Activated B cell treated with CpG ODN at 0.5 μM for 24 hours (primary cell): ENCODE measurements at regions not wholly inside any gene's neighbourhood (a gene's known extent, or its start where the extent isn't known, plus 50 kb on each side); places are given as distances from the start of the nearest gene placed in this dataset.

ENCODE experiments used
- ATAC-seq: fragments of 200-7000 bp; cut with Tn5 transposase; one replicate; pipeline ENCODE4 v1.10.0; 2021; ENCODE audit warnings: low read depth, mild to moderate bottlenecking, moderate library complexity
- CTCF ChIA-PET: fragments of 350-600 bp; sonication (Branson Sonifier 250); formaldehyde crosslinking; loops from one replicate; lab custom pipeline; 2021; ENCODE audit warnings: antibody characterized with exemption; lab: Charles Lee
- POLR2A ChIA-PET: fragments of 350-600 bp; sonication (Branson Sonifier 250); formaldehyde crosslinking; loops from one replicate; lab custom pipeline; 2021; ENCODE audit warnings: antibody characterized with exemption; lab: Charles Lee
- DNase-seq: peaks from one replicate; pipeline ENCODE4 v3.0.0; 2022
- H3K27ac Mint-ChIP-seq: one replicate; pipeline ENCODE4 v1.8.0; 2020; ENCODE audit warnings: mixed read lengths
- H3K27me3 Mint-ChIP-seq: one replicate; pipeline ENCODE4 v1.8.0; 2021; ENCODE audit warnings: mixed read lengths
- H3K36me3 Mint-ChIP-seq: one replicate; pipeline ENCODE4 v1.8.0; 2021; ENCODE audit warnings: low read depth, mixed read lengths
- H3K4me1 Mint-ChIP-seq: one replicate; pipeline ENCODE4 v1.8.0; 2021; ENCODE audit warnings: mixed read lengths
- H3K4me3 Mint-ChIP-seq: one replicate; pipeline ENCODE4 v1.8.0; 2020; ENCODE audit warnings: mild to moderate bottlenecking, mixed read lengths
- H3K9me3 Mint-ChIP-seq: one replicate; pipeline ENCODE4 v1.8.0; 2020; ENCODE audit warnings: mixed read lengths
- CTCF ChIP-seq: fragments of 200-600 bp; IDR thresholded peaks from one replicate; pipeline ENCODE4 v1.8.0; 2022; ENCODE audit warnings: antibody characterized with exemption, mild to moderate bottlenecking
- intact Hi-C: fragments of 100-400 bp; cut with micrococcal nuclease; formaldehyde crosslinking; loops from one replicate; pipeline ENCODE4 v1.15.1; 2024

GRCh38 chr2:137826373-137827372, 137.6 kb upstream of the HNMT start:
- ATAC-seq (no peak), DNase-seq (no peak)
- POLR2A ChIA-PET, result no interaction called here
- no peaks in the 10 kb centered on the region for H3K9me3 Mint-ChIP-seq
- intact Hi-C loops, result no loop called here
- H3K36me3 Mint-ChIP-seq, result no peaks in the 10 kb centered on the region
- no peak overlapping the region for H3K4me3 Mint-ChIP-seq
- TF ChIP-seq CTCF, result no peak
- no peak overlapping the region for H3K27ac Mint-ChIP-seq
- H3K27me3 Mint-ChIP-seq, result peaks cover 2% of the 10 kb centered on the region
- CTCF ChIA-PET, result no interaction called here
- H3K4me1 Mint-ChIP-seq, result no peaks in the 10 kb centered on the region

- Mint-ChIP-seq H3K9me3 (no peaks in the 10 kb centered on the region), H3K4me1 (no peaks in the 10 kb centered on the region), H3K36me3 (no peaks in the 10 kb centered on the region), H3K4me3 (no peak overlapping the region), H3K27me3 (peaks cover 3% of the 10 kb centered on the region), H3K27ac (no peak overlapping the region)
- POLR2A ChIA-PET, result no interaction called here
- CTCF ChIA-PET, result no interaction called here
- TF ChIP-seq CTCF, result no peak
- ATAC-seq (no peak), DNase-seq (no peak)
- intact Hi-C loops, result no loop called here
Observed at GRCh38 chr2:137828624-137829023, 135.6 kb upstream of the HNMT start.

- DNase-seq (no peak), ATAC-seq (no peak)
- intact Hi-C loops, result no loop called here
- TF ChIP-seq CTCF, result no peak
- Mint-ChIP-seq H3K4me1 (no peaks in the 10 kb centered on the region), H3K9me3 (no peaks in the 10 kb centered on the region), H3K27me3 (peaks cover 3% of the 10 kb centered on the region), H3K36me3 (no peaks in the 10 kb centered on the region), H3K27ac (no peak overlapping the region), H3K4me3 (no peak overlapping the region)
- ChIA-PET POLR2A (no interaction called here), CTCF (interaction anchor here (1.3 kb wide), 1 partner anchor 9 kb away, joined by 5 read pairs; no protein-coding TSS in a partner anchor)
Observed at GRCh38 chr2:137829251-137829650, 135.0 kb upstream of the HNMT start.

DNA sequence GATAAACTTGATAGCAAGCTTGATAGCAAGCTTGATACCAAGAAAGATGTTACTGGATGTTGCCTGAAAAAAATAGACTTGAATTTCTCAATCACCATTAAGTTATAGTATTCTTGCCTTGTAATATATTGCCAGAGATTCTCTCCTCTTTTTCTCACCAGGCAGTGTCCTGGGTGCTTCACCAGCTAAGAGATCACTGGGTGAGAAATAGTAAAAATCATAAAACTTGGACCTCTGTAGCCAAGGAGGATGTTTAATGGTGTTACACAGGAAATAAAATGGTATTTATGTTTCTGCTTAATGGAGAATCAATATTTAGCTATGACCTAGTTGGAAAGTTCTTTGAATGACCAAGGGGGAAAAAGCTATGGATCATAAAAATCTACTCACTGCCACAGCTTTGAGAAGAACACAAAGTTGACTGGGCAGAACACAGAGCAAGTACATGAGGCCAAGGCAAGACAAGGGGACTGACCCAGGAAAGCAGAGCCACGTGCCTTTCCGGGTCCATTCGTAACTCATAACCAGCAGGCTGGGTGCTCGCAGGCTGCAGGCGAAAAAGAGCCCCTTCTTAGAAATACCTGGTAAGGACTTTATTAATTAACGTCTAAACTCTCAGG, 129.4 kb upstream of the HNMT start:
- POLR2A ChIA-PET, result no interaction called here
- Mint-ChIP-seq H3K9me3 (no peaks in the 10 kb centered on the region), H3K36me3 (no peaks in the 10 kb centered on the region), H3K27me3 (peaks cover 3% of the 10 kb centered on the region), H3K27ac (no peak overlapping the region), H3K4me3 (no peak overlapping the region), H3K4me1 (no peaks in the 10 kb centered on the region)
- DNase-seq, result no peak
- TF ChIP-seq CTCF, result no peak
- ATAC-seq, result no peak
- CTCF ChIA-PET, result no interaction called here
- intact Hi-C loops, result no loop called here

DNA sequence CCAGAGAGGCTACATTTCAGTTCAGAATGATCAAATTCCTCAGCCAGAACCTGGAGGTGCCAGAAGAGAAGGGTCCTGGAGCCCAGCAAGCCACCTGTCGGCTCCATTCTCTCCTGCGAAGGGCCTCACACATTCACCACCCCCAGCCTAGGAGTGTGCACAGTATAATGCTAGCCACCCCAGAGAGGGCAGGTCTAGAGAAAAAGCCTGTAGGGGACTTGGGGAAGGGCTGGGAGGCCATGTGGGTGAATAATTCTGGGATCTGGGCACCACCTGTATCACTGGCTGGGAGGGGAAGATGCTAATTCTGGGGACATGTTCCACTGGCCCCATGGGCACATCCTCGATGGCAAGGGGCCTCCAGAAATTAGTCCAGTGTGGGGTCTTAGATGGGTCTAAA, 127.6 kb upstream of the HNMT start:
- TF ChIP-seq CTCF, result no peak
- Mint-ChIP-seq H3K9me3 (no peaks in the 10 kb centered on the region), H3K27me3 (peaks cover 3% of the 10 kb centered on the region), H3K4me1 (no peaks in the 10 kb centered on the region), H3K4me3 (no peak overlapping the region), H3K36me3 (no peaks in the 10 kb centered on the region), H3K27ac (no peak overlapping the region)
- intact Hi-C loops, result no loop called here
- no peak for ATAC-seq
- ChIA-PET POLR2A (no interaction called here), CTCF (no interaction called here)
- no peak for DNase-seq
